IPS-20b (cell line): ENCODE measurements at regions not wholly inside any gene's neighbourhood (a gene's known extent, or its start where the extent isn't known, plus 50 kb on each side); places are given as distances from the start of the nearest gene placed in this dataset.

ENCODE experiments used
- H3K27ac ChIP-seq: one replicate; pipeline ENCODE4 v1.5.1; 2013; ENCODE audit warnings: low read length
- H3K27me3 ChIP-seq: 2 replicates; pipeline ENCODE4 v1.6.1; 2013; ENCODE audit warnings: mild to moderate bottlenecking, low read length, inconsistent platforms; ENCODE audit not compliant: insufficient read depth
- H3K36me3 ChIP-seq: 2 replicates; pipeline ENCODE4 v1.6.1; 2013; ENCODE audit warnings: low read depth, mild to moderate bottlenecking, inconsistent platforms, low read length, moderate library complexity; ENCODE audit not compliant: insufficient read depth
- H3K4me1 ChIP-seq: 2 replicates; pipeline ENCODE4 v1.6.1; 2013; ENCODE audit warnings: mild to moderate bottlenecking, control low read depth, inconsistent platforms, low read length, moderate library complexity; ENCODE audit not compliant: insufficient read depth
- H3K4me3 ChIP-seq: 2 replicates; pipeline ENCODE4 v1.5.1; 2013; ENCODE audit warnings: mild to moderate bottlenecking, low read length, inconsistent platforms
- H3K9ac ChIP-seq: 2 replicates; pipeline ENCODE4 v1.6.1; 2013; ENCODE audit warnings: low read depth, mild to moderate bottlenecking, inconsistent platforms, low read length, moderate library complexity
- H3K9me3 ChIP-seq: 2 replicates; pipeline ENCODE4 v1.6.1; 2013; ENCODE audit warnings: mild to moderate bottlenecking, low read depth, low read length, inconsistent platforms; ENCODE audit not compliant: insufficient read depth

- Histone ChIP-seq H3K27me3 (no peaks in the 10 kb centered on the region), H3K36me3 (no peaks in the 10 kb centered on the region), H3K4me1 (no peaks in the 10 kb centered on the region), H3K9ac (no peak overlapping the region), H3K27ac (no peak overlapping the region), H3K9me3 (no peaks in the 10 kb centered on the region), H3K4me3 (no peak overlapping the region)
These were observed 62.4 kb upstream of the PDK4 start for GRCh38 chr7:95658676-95659075.

- Histone ChIP-seq H3K9ac (no peak overlapping the region), H3K9me3 (no peaks in the 10 kb centered on the region), H3K27me3 (no peaks in the 10 kb centered on the region), H3K27ac (no peak overlapping the region), H3K36me3 (no peaks in the 10 kb centered on the region), H3K4me1 (no peaks in the 10 kb centered on the region), H3K4me3 (no peak overlapping the region)
These were observed 53.2 kb upstream of the PDK4 start for GRCh38 chr7:95649546-95649945.

- Histone ChIP-seq H3K9ac (no peak overlapping the region), H3K4me3 (no peak overlapping the region), H3K27ac (no peak overlapping the region), H3K4me1 (no peaks in the 10 kb centered on the region), H3K27me3 (no peaks in the 10 kb centered on the region), H3K36me3 (no peaks in the 10 kb centered on the region), H3K9me3 (no peaks in the 10 kb centered on the region)
These were observed 50.0 kb upstream of the PDK4 start for GRCh38 chr7:95646350-95646749.
